Astrocyte (in vitro differentiated cells and primary cell): ENCODE measurements at regions not wholly inside any gene's neighbourhood (a gene's known extent, or its start where the extent isn't known, plus 50 kb on each side); places are given as distances from the start of the nearest gene placed in this dataset.

Source experiments
- DNase-seq: peaks from one replicate; pipeline ENCODE4 v3.0.0-alpha.2; 2010; ENCODE audit warnings: low read depth
- FAIRE-seq: peaks from 2 replicates; lab custom pipeline; 2011; peaks lifted over from hg19 to GRCh38; lab: Jason Lieb, UNC
- H2AFZ ChIP-seq: 2 replicates; pipeline ENCODE4 v1.6.0; 2012; ENCODE audit warnings: low read depth, low read length, inconsistent platforms
- H3K27ac ChIP-seq: 2 replicates; pipeline ENCODE4 v1.5.1; 2011; ENCODE audit warnings: low read depth, low read length, inconsistent platforms
- H3K27me3 ChIP-seq: 2 replicates; pipeline ENCODE4 v1.6.0; 2011; ENCODE audit warnings: low read length, inconsistent platforms; ENCODE audit not compliant: insufficient read depth
- H3K36me3 ChIP-seq: 2 replicates; pipeline ENCODE4 v1.5.1; 2011; ENCODE audit warnings: low read length, inconsistent platforms; ENCODE audit not compliant: insufficient read depth
- H3K4me1 ChIP-seq: 2 replicates; pipeline ENCODE4 v1.5.1; 2011; ENCODE audit warnings: low read length, inconsistent platforms; ENCODE audit not compliant: insufficient read depth
- H3K4me2 ChIP-seq: 2 replicates; pipeline ENCODE4 v1.6.0; 2012; ENCODE audit warnings: low read length, inconsistent platforms
- H3K4me3 ChIP-seq: 2 replicates; pipeline ENCODE4 v1.5.1; 2011; ENCODE audit warnings: low read depth, mild to moderate bottlenecking, low read length, inconsistent platforms; ENCODE audit not compliant: insufficient read depth
- H3K79me2 ChIP-seq: 2 replicates; pipeline ENCODE4 v1.6.0; 2012; ENCODE audit warnings: mild to moderate bottlenecking, low read length, inconsistent platforms; ENCODE audit not compliant: insufficient read depth
- H3K9ac ChIP-seq: 2 replicates; pipeline ENCODE4 v1.6.0; 2012; ENCODE audit warnings: mild to moderate bottlenecking, low read length, inconsistent platforms
- H3K9me3 ChIP-seq: 2 replicates; pipeline ENCODE4 v1.5.1; 2012; ENCODE audit warnings: low read depth, mild to moderate bottlenecking, low read length, inconsistent platforms; ENCODE audit not compliant: insufficient read depth
- H4K20me1 ChIP-seq: 2 replicates; pipeline ENCODE4 v1.6.0; 2012; ENCODE audit warnings: low read length, inconsistent platforms; ENCODE audit not compliant: insufficient read depth
- H3K27ac Mint-ChIP-seq: one replicate; pipeline ENCODE4 v1.8.0; 2021; ENCODE audit warnings: mild to moderate bottlenecking, mixed read lengths; ENCODE audit not compliant: unreplicated experiment
- H3K27me3 Mint-ChIP-seq: one replicate; pipeline ENCODE4 v1.8.0; 2021; ENCODE audit warnings: low read depth, mixed read lengths; ENCODE audit not compliant: unreplicated experiment
- H3K36me3 Mint-ChIP-seq: one replicate; pipeline ENCODE4 v1.8.0; 2021; ENCODE audit warnings: low read depth, mixed read lengths; ENCODE audit not compliant: unreplicated experiment
- H3K4me1 Mint-ChIP-seq: one replicate; pipeline ENCODE4 v1.8.0; 2021; ENCODE audit warnings: low read depth, mixed read lengths; ENCODE audit not compliant: unreplicated experiment
- H3K4me3 Mint-ChIP-seq: one replicate; pipeline ENCODE4 v1.8.0; 2021; ENCODE audit warnings: mild to moderate bottlenecking, moderate library complexity, mixed read lengths; ENCODE audit not compliant: unreplicated experiment
- H3K9me3 Mint-ChIP-seq: one replicate; pipeline ENCODE4 v1.8.0; 2021; ENCODE audit warnings: mild to moderate bottlenecking, mixed read lengths; ENCODE audit not compliant: unreplicated experiment
- EZH2 ChIP-seq: IDR thresholded peaks from 2 replicates; pipeline ENCODE4 v1.6.1; 2012; ENCODE audit warnings: mild to moderate bottlenecking, low read length, inconsistent platforms; ENCODE audit not compliant: insufficient read depth
- TF ChIP-seq, protein P1 (sequence below): IDR thresholded peaks from 2 replicates; pipeline ENCODE4 v1.5.1; 2011; ENCODE audit warnings: low read depth, mild to moderate bottlenecking, inconsistent platforms, low read length, moderate library complexity; ENCODE audit not compliant: insufficient read depth

DNA sequence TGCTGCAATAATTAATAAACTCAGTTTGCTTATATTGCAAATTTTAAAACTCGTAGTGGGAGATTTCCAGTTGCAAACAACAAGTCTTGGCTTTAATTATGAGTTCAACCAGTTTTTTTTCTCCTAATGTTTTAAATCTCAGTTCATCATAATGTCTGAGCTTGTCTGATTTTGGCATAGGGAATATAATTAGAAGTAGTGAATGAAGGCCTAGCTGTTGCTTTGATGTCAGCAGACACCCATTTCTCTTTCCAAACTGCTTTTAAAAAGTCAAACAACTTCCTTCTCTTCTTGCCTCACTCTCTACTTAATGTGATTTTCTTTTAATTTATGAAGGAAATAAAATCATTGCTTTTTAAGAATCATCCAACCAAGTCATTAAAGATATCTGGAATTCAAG lies 1462.1 kb downstream of the DPP10 start:
- H3K79me2 ChIP-seq: no peaks in the 10 kb centered on the region
- no peak overlapping the region for H3K27ac ChIP-seq
- H3K27me3 ChIP-seq: no peaks in the 10 kb centered on the region
- no peaks in the 10 kb centered on the region for H3K4me1 ChIP-seq
- FAIRE-seq (no peak), DNase-seq (no peak)
- no peaks in the 10 kb centered on the region for H3K36me3 ChIP-seq
- H3K27me3 Mint-ChIP-seq: no peaks in the 10 kb centered on the region
- H3K4me3 ChIP-seq: no peak overlapping the region
- no peak overlapping the region for H3K4me3 Mint-ChIP-seq
- H3K9ac ChIP-seq: no peak overlapping the region
- TF ChIP-seq EZH2: no peak
- TF ChIP-seq, protein P1, sequence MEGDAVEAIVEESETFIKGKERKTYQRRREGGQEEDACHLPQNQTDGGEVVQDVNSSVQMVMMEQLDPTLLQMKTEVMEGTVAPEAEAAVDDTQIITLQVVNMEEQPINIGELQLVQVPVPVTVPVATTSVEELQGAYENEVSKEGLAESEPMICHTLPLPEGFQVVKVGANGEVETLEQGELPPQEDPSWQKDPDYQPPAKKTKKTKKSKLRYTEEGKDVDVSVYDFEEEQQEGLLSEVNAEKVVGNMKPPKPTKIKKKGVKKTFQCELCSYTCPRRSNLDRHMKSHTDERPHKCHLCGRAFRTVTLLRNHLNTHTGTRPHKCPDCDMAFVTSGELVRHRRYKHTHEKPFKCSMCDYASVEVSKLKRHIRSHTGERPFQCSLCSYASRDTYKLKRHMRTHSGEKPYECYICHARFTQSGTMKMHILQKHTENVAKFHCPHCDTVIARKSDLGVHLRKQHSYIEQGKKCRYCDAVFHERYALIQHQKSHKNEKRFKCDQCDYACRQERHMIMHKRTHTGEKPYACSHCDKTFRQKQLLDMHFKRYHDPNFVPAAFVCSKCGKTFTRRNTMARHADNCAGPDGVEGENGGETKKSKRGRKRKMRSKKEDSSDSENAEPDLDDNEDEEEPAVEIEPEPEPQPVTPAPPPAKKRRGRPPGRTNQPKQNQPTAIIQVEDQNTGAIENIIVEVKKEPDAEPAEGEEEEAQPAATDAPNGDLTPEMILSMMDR: no peak
- H3K9me3 Mint-ChIP-seq: no peaks in the 10 kb centered on the region
- no peaks in the 10 kb centered on the region for H4K20me1 ChIP-seq
- H3K9me3 ChIP-seq: peaks cover 2% of the 10 kb centered on the region
- no peak overlapping the region for H2AFZ ChIP-seq
- H3K4me2 ChIP-seq: no peak overlapping the region
- H3K27ac Mint-ChIP-seq: no peak overlapping the region
- H3K4me1 Mint-ChIP-seq: no peaks in the 10 kb centered on the region
- no peaks in the 10 kb centered on the region for H3K36me3 Mint-ChIP-seq

DNA sequence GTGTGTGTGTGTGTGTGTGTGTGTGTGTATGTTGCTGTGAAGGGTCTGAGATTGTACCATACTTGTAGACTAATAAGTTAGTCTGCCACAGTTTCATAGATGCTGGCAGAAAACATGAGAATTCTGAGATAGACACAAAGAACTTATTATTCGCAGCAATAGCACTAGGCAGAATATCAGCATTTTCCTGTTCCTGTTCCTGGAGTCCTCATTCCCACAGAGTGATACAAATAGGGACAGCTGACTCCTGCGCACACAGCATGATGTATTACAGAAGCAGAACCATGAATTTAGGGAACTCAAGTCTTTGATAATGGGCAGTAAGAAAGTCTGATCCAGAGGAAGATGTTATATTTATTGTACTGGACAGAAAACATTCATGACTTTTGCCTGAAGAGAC lies 1466.3 kb downstream of the DPP10 start:
- H3K36me3 Mint-ChIP-seq: no peaks in the 10 kb centered on the region
- no peak for TF ChIP-seq EZH2
- TF ChIP-seq, protein P1: no peak
- H3K9me3 Mint-ChIP-seq: no peaks in the 10 kb centered on the region
- H3K9ac ChIP-seq: no peak overlapping the region
- DNase-seq: no peak
- H3K36me3 ChIP-seq: no peaks in the 10 kb centered on the region
- no peaks in the 10 kb centered on the region for H3K79me2 ChIP-seq
- H3K9me3 ChIP-seq: peaks cover 2% of the 10 kb centered on the region
- no peak for FAIRE-seq
- no peak overlapping the region for H3K27ac ChIP-seq
- H3K4me2 ChIP-seq: no peak overlapping the region
- H2AFZ ChIP-seq: no peak overlapping the region
- H3K4me3 ChIP-seq: no peak overlapping the region
- H3K27ac Mint-ChIP-seq: no peak overlapping the region
- peaks cover 1% of the 10 kb centered on the region for H3K27me3 Mint-ChIP-seq
- H3K4me1 ChIP-seq: no peaks in the 10 kb centered on the region
- H3K4me1 Mint-ChIP-seq: no peaks in the 10 kb centered on the region
- H3K4me3 Mint-ChIP-seq: no peak overlapping the region
- H3K27me3 ChIP-seq: no peaks in the 10 kb centered on the region
- H4K20me1 ChIP-seq: no peaks in the 10 kb centered on the region

DNA sequence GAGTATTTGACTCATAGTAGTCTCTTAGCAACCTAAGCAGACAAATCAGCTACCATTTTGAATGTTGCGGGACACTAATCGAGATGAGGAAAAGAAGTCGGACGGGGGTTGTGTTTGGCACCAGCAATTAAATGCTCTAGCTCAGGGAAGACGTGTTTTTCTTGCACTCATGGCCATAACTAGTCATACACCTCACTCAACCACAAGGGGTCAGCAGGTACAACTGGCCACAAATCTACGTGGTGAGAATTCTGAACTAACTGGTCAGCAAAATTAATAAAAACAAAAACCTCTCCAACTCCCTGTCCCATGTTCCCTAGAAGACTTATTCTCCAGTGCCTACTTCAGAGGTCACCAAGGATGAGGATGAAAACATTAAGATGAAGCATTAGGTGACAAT lies 1467.8 kb downstream of the DPP10 start:
- Mint-ChIP-seq H3K36me3 (no peaks in the 10 kb centered on the region), H3K9me3 (no peaks in the 10 kb centered on the region), H3K4me1 (no peaks in the 10 kb centered on the region), H3K4me3 (no peak overlapping the region), H3K27me3 (peaks cover 1% of the 10 kb centered on the region), H3K27ac (no peak overlapping the region)
- Histone ChIP-seq H3K4me3 (no peak overlapping the region), H3K27me3 (no peaks in the 10 kb centered on the region), H3K79me2 (no peaks in the 10 kb centered on the region), H2AFZ (no peak overlapping the region), H3K9ac (no peak overlapping the region), H4K20me1 (no peaks in the 10 kb centered on the region), H3K4me1 (no peaks in the 10 kb centered on the region), H3K27ac (no peak overlapping the region), H3K4me2 (no peak overlapping the region), H3K9me3 (no peaks in the 10 kb centered on the region), H3K36me3 (no peaks in the 10 kb centered on the region)
- no peak for FAIRE-seq
- DNase-seq: no peak
- TF ChIP-seq EZH2: no peak
- TF ChIP-seq, protein P1: no peak
